ENCODE measurements at regions not wholly inside any gene's neighbourhood (a gene's known extent, or its start where the extent isn't known, plus 50 kb on each side); places are given as distances from the start of the nearest gene placed in this dataset.
A peak's percentile ranks its signal among the peaks of the same experiment; 100 is the strongest.

- no peak for DNase-seq (ENCODE audit: low read depth)
Measured at GRCh38 chr6:22466665-22467245, 102.6 kb upstream of the HDGFL1 start.

GRCh38 chr6:22467645-22468044 is 101.7 kb upstream of the HDGFL1 start:
- DNase-seq (ENCODE audit: low read depth): no peak

- no peak for DNase-seq (ENCODE audit: low read depth)
Measured at GRCh38 chr6:22468256-22468965, 101.0 kb upstream of the HDGFL1 start.

DNA sequence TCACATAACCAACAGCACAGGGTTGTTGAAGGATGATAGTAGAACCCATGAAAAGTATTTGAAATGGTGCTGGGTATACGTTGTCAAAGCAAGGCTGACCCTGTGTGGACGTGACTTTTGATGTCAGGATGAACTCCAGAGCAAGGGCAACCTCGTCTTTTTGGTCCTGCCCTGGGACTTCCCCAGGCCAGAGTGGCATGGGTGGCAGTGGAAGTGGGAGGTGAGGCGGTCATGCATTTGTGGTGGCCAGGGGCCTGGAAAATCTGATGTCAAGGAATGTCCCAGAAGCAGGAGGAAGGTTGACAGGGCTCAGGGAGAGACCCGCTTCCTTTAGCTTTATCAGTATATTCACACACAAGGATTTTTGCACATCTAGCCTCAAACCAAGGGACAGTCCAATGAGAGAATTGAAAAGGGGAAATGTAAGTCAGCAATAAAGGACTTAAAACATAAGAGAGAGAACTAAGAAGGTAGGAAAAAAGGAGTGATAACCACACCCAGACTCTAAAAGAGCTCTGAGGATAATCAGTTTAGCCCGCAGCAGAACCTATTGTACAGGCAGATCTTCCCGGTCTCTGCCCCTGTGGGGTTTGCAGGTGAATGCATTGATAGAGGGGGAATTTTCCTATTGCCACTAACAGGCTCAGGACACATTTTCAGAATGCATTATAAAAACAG is 98.8 kb upstream of the HDGFL1 start:
- DNase-seq (ENCODE audit: low read depth): no peak

- DNase-seq (ENCODE audit: low read depth): peak; percentile 80
Measured at GRCh38 chr6:22471132-22471690, 98.2 kb upstream of the HDGFL1 start.

GRCh38 chr6:22471746-22472145 is 97.6 kb upstream of the HDGFL1 start:
- DNase-seq (ENCODE audit: low read depth): no peak

GRCh38 chr6:22473991-22474682 is 95.2 kb upstream of the HDGFL1 start:
- no peak for DNase-seq (ENCODE audit: low read depth)

DNA sequence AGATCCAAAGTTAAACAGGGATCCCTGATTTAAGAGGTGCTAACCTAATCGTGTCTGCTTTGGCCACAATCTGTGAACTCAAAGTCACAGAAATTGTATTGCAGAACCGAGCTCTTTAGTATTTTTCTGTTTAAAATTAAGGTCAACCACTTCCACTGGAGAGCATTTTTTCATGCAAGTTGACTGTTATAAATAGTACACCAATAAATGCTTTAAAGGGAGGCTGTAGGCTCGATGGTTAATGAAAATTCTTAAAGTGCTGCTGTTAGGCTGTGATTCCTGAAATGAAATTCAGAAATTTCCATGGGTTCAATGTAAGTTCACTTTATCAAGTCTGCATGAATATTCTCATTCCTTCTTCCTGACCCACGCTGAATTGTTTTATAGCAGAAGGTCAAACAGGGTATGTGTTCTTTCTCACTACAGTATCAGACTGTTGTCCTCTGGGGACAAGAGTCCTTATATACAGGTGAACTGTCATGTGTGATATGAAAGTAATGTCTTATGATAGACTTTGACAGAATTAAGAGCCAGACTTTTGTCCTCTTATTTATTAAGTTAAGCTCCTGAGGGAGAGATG is 92.5 kb upstream of the HDGFL1 start:
- DNase-seq (ENCODE audit: low read depth): no peak

DNA sequence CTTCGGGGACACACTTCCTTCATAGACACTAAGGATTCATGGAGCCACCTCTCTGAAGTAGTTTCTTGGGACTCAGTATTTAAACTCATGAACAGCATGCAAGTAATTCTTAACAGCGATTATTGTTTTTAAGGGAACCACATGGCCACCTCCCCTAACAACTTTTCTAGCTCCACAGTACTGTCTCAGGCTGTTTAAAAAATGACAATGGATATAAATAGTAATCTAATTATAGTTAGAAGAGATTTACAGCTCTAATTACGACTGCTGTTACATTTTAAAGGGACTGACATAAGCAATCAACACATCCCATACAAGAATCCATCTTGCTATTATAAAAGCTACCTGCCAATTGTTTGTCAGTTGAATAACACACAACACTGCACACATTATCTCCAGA is 72.1 kb upstream of the HDGFL1 start:
- no peak for DNase-seq (ENCODE audit: low read depth)

GRCh38 chr6:22499815-22500214 is 69.6 kb upstream of the HDGFL1 start:
- DNase-seq (ENCODE audit: low read depth): peak; percentile 2

DNA sequence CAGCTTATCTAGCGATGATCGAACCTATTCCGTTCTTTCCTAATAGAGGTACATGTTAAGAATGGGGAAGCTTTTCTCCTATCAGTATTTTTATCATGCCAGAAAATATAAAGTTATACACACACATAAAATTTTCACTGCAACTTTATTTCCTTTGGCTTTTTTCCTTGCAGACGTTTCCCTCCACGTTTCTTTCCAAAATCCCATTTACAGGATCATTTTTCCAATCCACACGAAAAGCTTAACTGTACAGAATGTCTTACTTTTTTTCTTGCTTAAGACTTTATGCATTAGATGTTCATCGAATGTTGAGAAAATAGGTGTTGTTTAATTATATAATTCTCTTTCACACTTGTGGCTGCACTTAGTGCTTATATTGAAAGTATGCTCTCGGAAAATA is 62.9 kb upstream of the HDGFL1 start:
- no peak for DNase-seq (ENCODE audit: low read depth)

DNA sequence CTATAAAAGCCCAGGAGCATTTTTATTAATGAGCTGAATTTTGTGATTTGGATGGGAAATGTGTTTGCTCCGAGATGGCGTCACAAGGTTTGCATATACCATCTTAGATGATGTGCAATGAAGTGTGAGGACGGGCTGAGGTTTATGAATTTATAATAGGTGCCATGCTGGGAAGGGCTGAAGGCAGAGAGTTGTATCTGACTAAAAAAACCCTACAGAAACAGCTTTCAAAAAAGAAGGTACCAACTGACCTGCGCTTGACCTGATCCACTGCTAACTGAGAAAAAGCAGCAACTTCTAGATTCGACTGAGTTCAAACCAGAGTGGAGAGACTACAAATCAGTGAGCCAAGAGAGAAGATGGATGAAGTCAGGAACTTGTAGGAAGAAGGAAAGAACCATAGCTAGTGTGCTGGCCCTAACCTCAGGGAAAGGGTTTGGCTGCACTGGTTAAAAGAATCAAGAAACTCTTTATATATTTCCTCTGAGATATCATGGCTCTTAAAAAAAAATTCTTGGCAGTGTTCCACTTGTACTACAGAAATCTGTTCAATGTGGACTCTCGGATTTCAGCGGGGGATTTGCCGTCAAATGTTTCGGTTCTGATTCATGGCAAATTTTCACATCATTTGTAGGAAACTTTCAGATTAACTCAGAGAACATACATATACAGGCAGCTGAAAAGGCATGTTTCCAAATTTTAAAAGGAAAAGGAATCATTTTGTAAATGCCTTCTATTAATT is 56.5 kb upstream of the HDGFL1 start:
- DNase-seq (ENCODE audit: low read depth): no peak

GRCh38 chr6:22513667-22514066 is 55.7 kb upstream of the HDGFL1 start:
- no peak for DNase-seq (ENCODE audit: low read depth)

GRCh38 chr6:22519237-22519636 is 50.1 kb upstream of the HDGFL1 start:
- DNase-seq (ENCODE audit: low read depth): no peak

Measured in fibroblast of gingiva (primary cell).